HEK293 (cell line): ENCODE measurements at regions not wholly inside any gene's neighbourhood (a gene's known extent, or its start where the extent isn't known, plus 50 kb on each side); places are given as distances from the start of the nearest gene placed in this dataset.

Source experiments
- CTCF ChIA-PET: fragments of 350-600 bp; formaldehyde crosslinking; extraction: SDS; loops from one replicate; lab custom pipeline; 2021; ENCODE audit warnings: antibody characterized with exemption; lab: Yijun Ruan, JAX
- POLR2A ChIA-PET: fragments of 300-600 bp; formaldehyde crosslinking; extraction: SDS; loops from one replicate; lab custom pipeline; 2020; ENCODE audit warnings: antibody characterized with exemption, inconsistent platforms; lab: Yijun Ruan, JAX
- H3K27ac ChIP-seq: fragments of 200-500 bp; sonication (Bioruptor generic); 2 replicates; pipeline ENCODE4 v1.5.1; 2014; ENCODE audit warnings: low read depth, low read length, control low read depth, inconsistent platforms; ENCODE audit errors: extremely low read depth
- H3K36me3 ChIP-seq, 2 experiments: fragments of 200-500 bp in 1 of 2; sonication (Bioruptor generic) in 1 of 2; 1 replicate in 1 of 2; 2 replicates in 1 of 2; pipeline ENCODE4 v1.5.1; 2014 to 2017; ENCODE audit warnings: inconsistent platforms in 2 of 2, low read length in 2 of 2; ENCODE audit not compliant: control insufficient read depth in 2 of 2, insufficient read depth in 1 of 2
- H3K4me1 ChIP-seq: fragments of 200-500 bp; sonication (Bioruptor generic); 2 replicates; pipeline ENCODE4 v1.5.1; 2014; ENCODE audit warnings: mild to moderate bottlenecking, low read length, inconsistent platforms; ENCODE audit not compliant: control insufficient read depth, insufficient read depth
- H3K4me3 ChIP-seq: 2 replicates; pipeline ENCODE4 v1.5.1; 2011; ENCODE audit warnings: low read depth, mild to moderate bottlenecking, control low read depth, low read length, moderate library complexity
- H3K9me3 ChIP-seq: fragments of 200-500 bp; sonication (Bioruptor generic); 2 replicates; pipeline ENCODE4 v1.5.1; 2014; ENCODE audit warnings: low read depth, low read length, inconsistent platforms; ENCODE audit not compliant: control insufficient read depth, insufficient read depth
- HOXA7 ChIP-seq: sonication (generic); formaldehyde crosslinking; IDR thresholded peaks from 2 replicates; pipeline ENCODE4 v1.8.1; 2022; ENCODE audit warnings: missing genetic modification reagents, borderline replicate concordance
- MEIS1 ChIP-seq: sonication (generic); formaldehyde crosslinking; IDR thresholded peaks from 2 replicates; pipeline ENCODE4 v1.8.1; 2022; ENCODE audit warnings: missing genetic modification reagents, mild to moderate bottlenecking, borderline replicate concordance
- MZF1 ChIP-seq: fragments of 450-650 bp; formaldehyde crosslinking; IDR thresholded peaks from 2 replicates; pipeline ENCODE4 v1.5.1; 2017; ENCODE audit warnings: missing biosample characterization, missing genetic modification characterization, borderline replicate concordance
- OSR2 ChIP-seq: fragments of 450-650 bp; formaldehyde crosslinking; IDR thresholded peaks from 2 replicates; pipeline ENCODE4 v1.5.1; 2016; ENCODE audit warnings: missing biosample characterization, missing genetic modification characterization
- PRDM4 ChIP-seq: fragments of 450-650 bp; formaldehyde crosslinking; IDR thresholded peaks from 2 replicates; pipeline ENCODE4 v1.5.1; 2017; ENCODE audit warnings: missing biosample characterization, missing genetic modification characterization
- REPIN1 ChIP-seq: fragments of 450-650 bp; formaldehyde crosslinking; IDR thresholded peaks from 2 replicates; pipeline ENCODE4 v1.5.1; 2017; ENCODE audit warnings: missing biosample characterization, missing genetic modification characterization, low read depth
- SCRT1 ChIP-seq: fragments of 450-650 bp; formaldehyde crosslinking; IDR thresholded peaks from 2 replicates; pipeline ENCODE4 v1.5.1; 2016; ENCODE audit warnings: missing biosample characterization, missing genetic modification characterization, borderline replicate concordance
- SCRT2 ChIP-seq: fragments of 450-650 bp; formaldehyde crosslinking; IDR thresholded peaks from 2 replicates; pipeline ENCODE4 v1.5.1; 2016; ENCODE audit warnings: missing biosample characterization, missing genetic modification characterization
- WT1 ChIP-seq: fragments of 450-650 bp; formaldehyde crosslinking; IDR thresholded peaks from 2 replicates; pipeline ENCODE4 v1.5.1; 2016; ENCODE audit warnings: missing biosample characterization, missing genetic modification characterization
- ZBTB10 ChIP-seq: fragments of 450-650 bp; formaldehyde crosslinking; IDR thresholded peaks from 2 replicates; pipeline ENCODE4 v1.5.1; 2016; ENCODE audit warnings: missing biosample characterization, missing genetic modification characterization
- ZBTB7A ChIP-seq: fragments of 450-650 bp; formaldehyde crosslinking; IDR thresholded peaks from 2 replicates; pipeline ENCODE4 v1.5.1; 2016; ENCODE audit warnings: low read depth, missing biosample characterization, missing genetic modification characterization
- ZEB2 ChIP-seq: fragments of 450-650 bp; formaldehyde crosslinking; IDR thresholded peaks from 2 replicates; pipeline ENCODE4 v1.5.1; 2016; ENCODE audit warnings: missing biosample characterization, missing genetic modification characterization
- ZNF350 ChIP-seq: fragments of 450-650 bp; formaldehyde crosslinking; IDR thresholded peaks from 2 replicates; pipeline ENCODE4 v1.5.0; 2017; ENCODE audit warnings: missing biosample characterization, mild to moderate bottlenecking, missing genetic modification characterization
- ZNF37A ChIP-seq: fragments of 450-650 bp; IDR thresholded peaks from 2 replicates; pipeline ENCODE4 v1.5.1; 2018; ENCODE audit warnings: missing biosample characterization, missing genetic modification characterization
- ZNF416 ChIP-seq: fragments of 450-650 bp; formaldehyde crosslinking; IDR thresholded peaks from 2 replicates; pipeline ENCODE4 v1.5.1; 2016; ENCODE audit warnings: missing biosample characterization, missing genetic modification characterization
- ZNF501 ChIP-seq: fragments of 450-650 bp; formaldehyde crosslinking; IDR thresholded peaks from 2 replicates; pipeline ENCODE4 v1.5.1; 2016; ENCODE audit warnings: missing biosample characterization, missing genetic modification characterization
- ZNF510 ChIP-seq: fragments of 450-650 bp; formaldehyde crosslinking; IDR thresholded peaks from 2 replicates; pipeline ENCODE4 v1.5.1; 2018; ENCODE audit warnings: mild to moderate bottlenecking, missing genetic modification characterization, missing biosample characterization; ENCODE audit not compliant: insufficient replicate concordance
- ZNF548 ChIP-seq: fragments of 450-650 bp; formaldehyde crosslinking; IDR thresholded peaks from 2 replicates; pipeline ENCODE4 v1.5.1; 2016; ENCODE audit warnings: missing biosample characterization, missing genetic modification characterization
- ZNF626 ChIP-seq: fragments of 450-650 bp; sonication (Bioruptor Pico); formaldehyde crosslinking; IDR thresholded peaks from 2 replicates; pipeline ENCODE4 v1.5.1; 2018; ENCODE audit warnings: missing biosample characterization, missing genetic modification characterization, inconsistent platforms
- ZNF660 ChIP-seq: fragments of 450-650 bp; IDR thresholded peaks from 2 replicates; pipeline ENCODE4 v1.5.1; 2018; ENCODE audit warnings: missing biosample characterization, mild to moderate bottlenecking, missing genetic modification characterization
- TF ChIP-seq, protein P1 (sequence below): IDR thresholded peaks from 2 replicates; pipeline ENCODE4 v1.6.1; 2011; ENCODE audit warnings: mild to moderate bottlenecking, low read depth, low read length, borderline replicate concordance
- TF ChIP-seq, protein P2 (sequence below): fragments of 450-650 bp; formaldehyde crosslinking; IDR thresholded peaks from 2 replicates; pipeline ENCODE4 v1.5.1; 2016; ENCODE audit warnings: missing biosample characterization, missing genetic modification characterization
- TF ChIP-seq, protein P3 (sequence below): fragments of 450-650 bp; formaldehyde crosslinking; IDR thresholded peaks from 2 replicates; pipeline ENCODE4 v1.5.1; 2016; ENCODE audit warnings: missing biosample characterization, missing genetic modification characterization

DNA sequence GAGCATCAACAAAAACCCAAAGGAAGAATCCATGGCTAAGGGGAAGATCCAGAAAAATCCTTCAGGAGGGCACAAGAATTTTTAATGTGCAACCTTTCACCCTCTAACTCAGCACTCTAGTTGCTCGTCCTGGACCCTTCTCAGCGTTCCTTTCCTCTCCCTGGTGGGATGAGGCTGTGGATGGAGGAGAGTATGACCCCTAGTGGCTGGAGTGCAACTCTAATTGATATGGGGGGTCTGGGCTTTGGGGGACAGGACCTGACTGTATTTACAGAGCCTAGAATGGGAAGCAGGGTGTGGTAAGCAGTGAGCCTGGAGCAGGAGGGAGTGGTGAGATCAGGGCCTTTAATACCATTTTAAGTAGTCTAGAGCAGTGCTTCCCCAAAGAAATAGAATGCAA lies 83.9 kb upstream of the CEP85L start:
- TF ChIP-seq ZNF501 (no peak), MZF1 (tag by site-specific recombination) (no peak), OSR2 (no peak), ZNF510 (tag by site-specific recombination) (no peak), WT1 (tag by site-specific recombination) (no peak), ZNF626 (tag by site-specific recombination) (no peak), ZNF548 (tag by site-specific recombination) (no peak), ZNF37A (tag by site-specific recombination) (no peak), ZNF660 (tag by site-specific recombination) (no peak), SCRT1 (tag by site-specific recombination) (no peak), ZBTB7A (tag by site-specific recombination) (no peak), ZBTB10 (tag by site-specific recombination) (no peak)
- TF ChIP-seq, protein P1, sequence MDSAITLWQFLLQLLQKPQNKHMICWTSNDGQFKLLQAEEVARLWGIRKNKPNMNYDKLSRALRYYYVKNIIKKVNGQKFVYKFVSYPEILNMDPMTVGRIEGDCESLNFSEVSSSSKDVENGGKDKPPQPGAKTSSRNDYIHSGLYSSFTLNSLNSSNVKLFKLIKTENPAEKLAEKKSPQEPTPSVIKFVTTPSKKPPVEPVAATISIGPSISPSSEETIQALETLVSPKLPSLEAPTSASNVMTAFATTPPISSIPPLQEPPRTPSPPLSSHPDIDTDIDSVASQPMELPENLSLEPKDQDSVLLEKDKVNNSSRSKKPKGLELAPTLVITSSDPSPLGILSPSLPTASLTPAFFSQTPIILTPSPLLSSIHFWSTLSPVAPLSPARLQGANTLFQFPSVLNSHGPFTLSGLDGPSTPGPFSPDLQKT = no peak
- H3K36me3 ChIP-seq = no peaks in the 10 kb centered on the region
- no peak overlapping the region for H3K27ac ChIP-seq
- no peaks in the 10 kb centered on the region for H3K9me3 ChIP-seq
- ChIA-PET CTCF (interaction anchor here (0.8 to 0.9 kb wide), 2 partner anchors 375 to 1283 kb away, joined by 3 read pairs; no protein-coding TSS in a partner anchor), POLR2A (no interaction called here)
- H3K4me3 ChIP-seq = no peak overlapping the region
- H3K4me1 ChIP-seq = peaks cover 3% of the 10 kb centered on the region; the same call in 1 of the 2 replicates

DNA sequence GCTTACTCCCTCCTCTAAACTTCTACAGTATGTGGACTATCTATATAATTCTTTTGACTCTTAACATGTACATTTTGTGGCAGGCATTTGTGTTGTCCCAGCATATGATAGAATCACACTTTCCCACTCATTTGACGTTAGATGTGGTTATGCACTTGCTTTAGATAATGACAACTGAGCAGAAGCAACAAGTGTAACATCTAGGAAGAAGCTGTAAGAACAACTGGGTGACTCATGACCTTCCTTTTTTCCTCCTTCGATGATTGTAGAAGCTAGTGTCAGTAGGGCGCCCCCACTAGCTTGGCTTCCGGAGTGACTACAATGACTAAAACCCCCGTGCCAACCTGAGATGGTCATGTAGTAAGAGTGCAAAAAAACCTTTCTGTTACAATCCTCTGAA lies 74.6 kb upstream of the CEP85L start:
- TF ChIP-seq ZEB2 (tag by site-specific recombination) (no peak), PRDM4 (tag by site-specific recombination) (no peak), SCRT2 (tag by site-specific recombination) (peak; percentile 85), MEIS1 (CRISPR knock-in tag) (no peak)
- POLR2A ChIA-PET = no interaction called here
- CTCF ChIA-PET = no interaction called here
- Histone ChIP-seq H3K9me3 (no peaks in the 10 kb centered on the region), H3K27ac (no peak overlapping the region), H3K4me3 (no peak overlapping the region), H3K4me1 (no peaks in the 10 kb centered on the region), H3K36me3 (no peaks in the 10 kb centered on the region)

DNA sequence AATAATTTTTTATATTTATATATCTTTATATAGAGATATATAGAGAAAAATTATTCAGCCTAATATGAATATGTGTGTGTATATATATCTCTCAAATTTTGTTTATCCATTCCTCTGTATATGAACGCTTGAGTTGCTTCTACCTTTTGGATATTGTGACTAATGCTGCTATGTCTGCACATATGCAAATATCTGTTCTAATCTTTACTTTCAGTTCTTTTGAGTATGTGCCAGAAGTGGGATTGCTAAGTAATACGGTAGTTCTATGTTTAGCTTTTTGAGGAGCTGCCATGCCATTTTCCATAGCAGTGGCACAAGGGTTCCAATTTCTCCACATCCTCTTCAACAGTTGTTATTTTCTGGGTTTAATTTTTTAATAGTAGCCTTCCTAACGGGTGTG lies 72.8 kb upstream of the CEP85L start:
- no peak overlapping the region for H3K27ac ChIP-seq
- H3K4me3 ChIP-seq = no peak overlapping the region
- H3K4me1 ChIP-seq = no peaks in the 10 kb centered on the region
- ChIA-PET CTCF (interaction anchor here (0.9 kb wide), 1 partner anchor 105 kb away, joined by 4 read pairs; no protein-coding TSS in a partner anchor), POLR2A (no interaction called here)
- no peaks in the 10 kb centered on the region for H3K36me3 ChIP-seq
- H3K9me3 ChIP-seq = no peaks in the 10 kb centered on the region
- TF ChIP-seq REPIN1 (tag by site-specific recombination) (no peak), ZNF350 (tag by site-specific recombination) (no peak), HOXA7 (CRISPR knock-in tag) (no peak), ZNF416 (tag by site-specific recombination) (no peak)
- TF ChIP-seq, protein P2, sequence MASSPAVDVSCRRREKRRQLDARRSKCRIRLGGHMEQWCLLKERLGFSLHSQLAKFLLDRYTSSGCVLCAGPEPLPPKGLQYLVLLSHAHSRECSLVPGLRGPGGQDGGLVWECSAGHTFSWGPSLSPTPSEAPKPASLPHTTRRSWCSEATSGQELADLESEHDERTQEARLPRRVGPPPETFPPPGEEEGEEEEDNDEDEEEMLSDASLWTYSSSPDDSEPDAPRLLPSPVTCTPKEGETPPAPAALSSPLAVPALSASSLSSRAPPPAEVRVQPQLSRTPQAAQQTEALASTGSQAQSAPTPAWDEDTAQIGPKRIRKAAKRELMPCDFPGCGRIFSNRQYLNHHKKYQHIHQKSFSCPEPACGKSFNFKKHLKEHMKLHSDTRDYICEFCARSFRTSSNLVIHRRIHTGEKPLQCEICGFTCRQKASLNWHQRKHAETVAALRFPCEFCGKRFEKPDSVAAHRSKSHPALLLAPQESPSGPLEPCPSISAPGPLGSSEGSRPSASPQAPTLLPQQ (tag by site-specific recombination) = no peak
- TF ChIP-seq, protein P3, sequence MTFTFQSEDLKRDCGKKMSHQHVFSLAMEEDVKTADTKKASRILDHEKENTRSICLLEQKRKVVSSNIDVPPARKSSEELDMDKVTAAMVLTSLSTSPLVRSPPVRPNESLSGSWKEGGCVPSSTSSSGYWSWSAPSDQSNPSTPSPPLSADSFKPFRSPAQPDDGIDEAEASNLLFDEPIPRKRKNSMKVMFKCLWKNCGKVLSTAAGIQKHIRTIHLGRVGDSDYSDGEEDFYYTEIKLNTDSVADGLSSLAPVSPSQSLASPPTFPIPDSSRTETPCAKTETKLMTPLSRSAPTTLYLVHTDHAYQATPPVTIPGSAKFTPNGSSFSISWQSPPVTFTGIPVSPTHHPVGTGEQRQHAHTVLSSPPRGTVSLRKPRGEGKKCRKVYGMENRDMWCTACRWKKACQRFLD (tag by site-specific recombination) = no peak
